Activated CD8-positive, alpha-beta memory T cell treated with anti-CD3 and anti-CD28 coated beads, Interleukin-2, amount 50 U/mL, for 1 hour (primary cell): ENCODE measurements at regions not wholly inside any gene's neighbourhood (a gene's known extent, or its start where the extent isn't known, plus 50 kb on each side); places are given as distances from the start of the nearest gene placed in this dataset.
"Not testable (repeated sequence)": the region's sequence is repeated elsewhere in the genome, so short reads cannot be mapped to it uniquely, and the experiment has no call there.

ENCODE experiments used
- DNase-seq: peaks from one replicate; pipeline ENCODE4 v3.0.0-alpha.2; 2020; ENCODE audit errors: extremely low read depth

DNA sequence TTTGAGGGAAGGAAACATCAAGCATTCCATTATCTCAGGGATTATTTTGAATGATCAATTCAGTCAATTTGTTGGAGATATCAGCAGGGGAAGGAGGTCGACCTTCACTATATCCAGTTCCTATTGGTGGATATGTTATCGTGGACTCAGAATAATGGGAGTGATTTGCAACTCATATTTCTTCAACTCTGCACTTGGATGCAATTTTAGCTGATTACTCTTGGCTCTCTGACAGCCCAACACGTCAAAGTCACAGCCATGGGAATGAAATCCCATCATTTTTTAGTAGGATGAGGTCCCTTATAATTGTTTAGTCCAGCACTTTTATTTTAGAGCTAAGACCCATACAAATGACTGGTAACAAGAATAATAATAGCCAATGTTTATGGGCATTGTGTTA lies 371.8 kb upstream of the RPS23 start:
- DNase-seq, result no peak

DNA sequence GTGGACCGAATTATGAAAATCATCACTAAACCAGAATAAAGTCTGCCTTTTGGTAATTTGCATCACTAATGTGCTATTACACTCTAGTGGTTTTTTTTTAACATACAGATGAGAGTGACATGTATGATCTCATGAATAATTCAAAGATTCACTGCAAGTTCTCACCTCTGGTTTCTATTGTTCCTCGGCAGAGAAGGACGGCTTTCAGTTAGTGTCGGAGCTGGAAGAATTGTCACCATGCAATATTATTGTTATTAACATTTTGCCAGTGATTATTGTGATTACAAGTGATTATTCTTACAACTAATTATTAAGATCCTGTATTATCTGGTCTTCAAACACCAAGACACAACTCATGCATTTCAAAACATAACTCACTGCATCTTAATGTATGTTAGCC lies 366.6 kb upstream of the RPS23 start:
- DNase-seq, result no peak

DNA sequence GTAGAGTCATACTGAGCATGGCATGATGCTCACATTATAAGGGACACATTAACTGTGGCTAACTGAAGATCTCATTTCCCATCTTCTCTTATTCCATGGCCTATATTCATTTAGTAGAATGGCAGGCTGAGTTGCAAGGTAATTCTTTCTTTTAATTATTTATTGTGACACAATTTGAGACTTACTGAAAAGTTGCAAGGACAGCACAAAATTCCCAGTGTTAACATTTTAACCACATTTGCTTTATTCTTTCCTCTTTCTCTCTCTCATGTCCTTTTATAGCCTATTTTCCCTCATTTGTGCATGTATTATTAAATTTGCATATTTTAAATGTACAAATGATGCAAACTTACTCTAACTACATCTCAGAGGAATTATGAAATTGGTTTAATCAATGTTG lies 366.1 kb upstream of the RPS23 start:
- no peak for DNase-seq

DNA sequence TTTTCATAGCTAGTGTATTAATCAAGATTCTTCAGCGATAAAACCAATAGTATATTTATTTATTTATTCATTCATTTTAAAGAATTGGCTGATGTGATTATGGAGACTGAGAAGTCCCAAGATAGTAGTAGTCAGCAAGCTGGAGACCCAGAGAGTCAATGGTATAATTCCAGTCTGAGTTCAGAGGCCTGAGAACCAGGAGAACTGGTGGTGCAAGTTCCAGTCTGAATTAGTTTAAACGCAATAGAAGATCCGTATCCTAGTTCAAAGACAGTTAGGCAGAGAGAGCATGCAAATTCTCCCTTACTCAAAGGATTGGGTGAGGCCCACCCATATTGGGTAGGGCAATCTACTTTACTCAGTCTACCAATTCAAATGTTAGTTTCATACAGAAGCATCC lies 364.2 kb upstream of the RPS23 start:
- DNase-seq, result no peak

DNA sequence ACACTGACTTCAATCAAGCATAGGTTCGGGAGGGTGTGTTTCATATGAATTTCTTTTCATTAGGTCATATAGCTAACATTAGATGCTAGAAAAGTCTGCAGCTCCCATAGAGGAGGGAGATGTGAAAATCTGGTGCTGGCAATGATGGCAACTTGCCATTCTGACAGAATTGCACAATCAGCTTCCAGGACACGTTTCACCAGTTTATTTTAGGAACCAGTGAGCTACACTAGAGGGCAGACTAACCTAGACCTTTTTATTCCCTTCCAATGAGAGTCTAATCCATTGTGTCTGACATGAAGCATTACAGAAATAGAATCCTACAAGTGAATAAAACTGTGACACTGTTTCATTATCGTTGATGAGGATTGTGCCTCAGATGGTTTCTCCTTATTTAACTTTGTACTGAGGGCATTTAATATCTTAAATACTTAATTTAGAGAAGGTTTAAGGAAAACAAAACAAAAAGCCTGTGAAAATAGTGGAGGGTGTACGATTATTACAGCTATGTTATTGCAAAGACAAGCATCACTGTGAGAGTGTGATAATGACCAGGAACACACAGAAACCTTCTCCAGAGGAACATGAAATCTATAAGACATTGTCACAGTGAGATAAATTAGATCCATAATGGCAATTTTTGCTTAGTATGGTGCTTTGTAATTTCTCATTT lies 363.3 kb upstream of the RPS23 start:
- no peak for DNase-seq

DNA sequence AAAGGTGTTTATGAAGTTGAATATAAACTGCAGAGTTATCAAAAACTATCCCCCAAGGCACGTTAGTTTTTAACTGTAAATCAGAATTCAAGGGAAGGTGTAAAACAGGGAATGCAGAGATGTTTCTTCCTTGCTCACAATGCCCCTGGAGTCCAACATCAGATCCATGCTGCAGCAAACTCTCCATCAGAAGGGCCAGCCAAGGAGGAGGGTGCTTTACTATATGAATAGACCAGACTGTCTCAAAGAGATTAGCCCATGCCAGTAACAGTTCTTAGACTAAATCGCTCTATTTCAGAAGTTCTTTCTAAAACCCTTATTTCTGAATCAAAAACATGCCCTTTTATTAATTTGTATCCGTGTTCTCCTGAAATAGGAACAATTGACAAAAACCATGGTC lies 362.8 kb upstream of the RPS23 start:
- DNase-seq, result no peak

DNA sequence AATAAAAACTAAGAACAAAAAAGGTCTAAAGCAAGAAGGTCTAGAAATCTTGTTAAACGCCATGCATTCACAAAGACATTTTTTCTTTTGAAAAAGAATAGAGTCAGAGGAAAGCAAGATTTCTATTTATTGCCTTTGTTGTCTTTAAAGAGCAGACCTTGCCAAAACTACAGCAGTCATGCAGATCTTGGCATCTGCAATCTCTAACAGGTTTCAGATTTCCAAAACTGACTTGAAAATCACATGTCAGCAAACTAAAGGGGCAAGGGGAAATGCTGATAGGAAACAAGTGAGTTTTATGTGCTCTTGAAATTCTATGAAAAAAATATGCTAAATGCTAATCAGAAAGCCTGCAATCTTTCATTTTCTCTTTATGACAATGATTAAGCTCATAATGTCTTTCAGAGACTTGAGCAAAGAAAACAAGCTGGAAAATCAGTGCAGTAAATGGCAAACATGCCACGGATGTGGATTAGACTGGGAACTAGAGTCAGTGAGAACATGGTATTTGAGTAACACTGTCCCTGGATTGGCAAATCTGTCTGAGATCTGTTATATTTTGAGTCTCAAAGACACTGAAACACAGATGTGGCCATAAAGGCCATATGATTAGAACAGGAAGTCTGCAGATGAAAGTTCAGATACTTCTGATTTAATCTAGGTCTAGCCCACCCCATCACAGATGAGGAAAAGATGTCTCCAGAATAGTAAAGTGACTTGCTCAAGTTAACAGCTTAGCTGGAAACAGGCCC lies 361.4 kb upstream of the RPS23 start:
- no peak for DNase-seq

DNA sequence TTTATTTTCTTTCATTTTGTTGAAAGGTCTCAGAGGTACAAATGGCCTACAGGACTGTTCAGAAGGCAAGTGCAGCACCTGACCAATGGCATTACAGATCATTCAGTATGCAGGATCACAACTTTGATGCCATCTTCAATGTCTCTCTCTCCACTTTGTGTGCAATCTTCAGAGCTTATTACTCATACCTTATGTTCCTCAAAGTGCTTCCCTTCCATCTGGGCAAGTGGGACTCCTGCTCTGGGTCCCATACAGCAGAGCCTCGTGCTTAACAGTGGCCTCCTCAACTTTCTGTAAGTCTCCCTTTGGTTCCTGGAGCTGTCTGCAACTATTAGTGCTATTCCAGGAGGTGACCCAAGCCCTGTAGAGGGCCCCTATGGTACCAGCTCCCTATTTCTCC lies 358.4 kb upstream of the RPS23 start:
- DNase-seq, result no peak

DNA sequence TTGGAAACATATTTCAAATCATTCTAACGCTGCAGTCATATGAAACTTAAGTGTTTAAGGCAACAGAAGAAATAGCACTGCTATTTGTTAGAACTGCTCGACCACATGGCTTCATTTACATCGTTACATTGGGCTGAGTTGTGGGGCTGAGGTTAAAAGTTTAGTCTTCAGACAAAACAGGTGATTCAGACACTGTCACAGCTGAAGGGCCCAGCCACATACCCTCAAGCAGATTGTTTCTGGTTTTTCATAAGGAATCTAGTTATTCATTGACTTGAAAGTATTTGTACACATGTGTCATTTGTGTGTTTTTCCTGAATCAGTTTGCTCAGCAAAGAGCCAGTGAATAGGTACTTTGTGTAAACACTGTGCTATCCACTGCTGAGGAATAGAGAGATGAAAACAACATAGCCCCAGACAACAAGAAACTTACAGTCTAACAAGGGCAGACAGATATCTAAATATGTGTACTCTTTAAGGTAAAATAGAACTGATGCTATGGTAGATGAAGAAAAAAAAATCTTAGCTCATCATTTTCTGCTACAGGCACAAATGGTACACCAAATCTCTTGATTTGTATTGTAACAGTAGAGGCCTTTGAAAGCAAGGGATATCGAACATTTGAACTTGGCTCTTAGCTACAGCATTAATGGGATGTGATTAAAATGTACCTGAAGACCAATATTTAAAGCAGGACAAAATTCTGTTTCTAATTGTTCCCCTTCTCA lies 357.6 kb upstream of the RPS23 start:
- DNase-seq, result no peak

DNA sequence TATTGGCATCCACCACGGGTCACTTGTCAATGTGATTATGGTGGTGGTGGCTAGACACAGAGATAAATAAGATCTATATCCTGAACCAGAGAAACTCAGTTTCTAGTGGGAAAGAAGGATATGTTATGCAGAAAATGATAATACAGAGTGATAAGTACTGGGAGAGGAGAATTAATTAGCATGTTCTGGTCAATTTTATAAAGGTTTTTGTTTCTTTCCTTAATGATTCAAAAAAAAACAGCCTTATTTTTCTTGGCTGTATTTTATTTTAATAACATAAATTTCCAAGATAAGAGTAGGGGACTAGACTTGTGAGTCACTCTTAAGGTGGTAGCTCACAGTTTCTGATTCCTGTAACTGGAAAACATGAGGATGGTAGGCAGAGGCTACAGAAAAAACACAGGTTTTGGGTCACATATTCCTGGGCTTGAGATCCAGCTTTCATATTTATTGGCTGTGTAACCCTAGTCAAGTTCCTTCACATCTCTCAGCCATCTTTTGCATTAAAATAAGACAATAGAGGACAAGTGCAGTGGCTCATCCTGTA lies 350.3 kb upstream of the RPS23 start:
- no peak for DNase-seq

DNA sequence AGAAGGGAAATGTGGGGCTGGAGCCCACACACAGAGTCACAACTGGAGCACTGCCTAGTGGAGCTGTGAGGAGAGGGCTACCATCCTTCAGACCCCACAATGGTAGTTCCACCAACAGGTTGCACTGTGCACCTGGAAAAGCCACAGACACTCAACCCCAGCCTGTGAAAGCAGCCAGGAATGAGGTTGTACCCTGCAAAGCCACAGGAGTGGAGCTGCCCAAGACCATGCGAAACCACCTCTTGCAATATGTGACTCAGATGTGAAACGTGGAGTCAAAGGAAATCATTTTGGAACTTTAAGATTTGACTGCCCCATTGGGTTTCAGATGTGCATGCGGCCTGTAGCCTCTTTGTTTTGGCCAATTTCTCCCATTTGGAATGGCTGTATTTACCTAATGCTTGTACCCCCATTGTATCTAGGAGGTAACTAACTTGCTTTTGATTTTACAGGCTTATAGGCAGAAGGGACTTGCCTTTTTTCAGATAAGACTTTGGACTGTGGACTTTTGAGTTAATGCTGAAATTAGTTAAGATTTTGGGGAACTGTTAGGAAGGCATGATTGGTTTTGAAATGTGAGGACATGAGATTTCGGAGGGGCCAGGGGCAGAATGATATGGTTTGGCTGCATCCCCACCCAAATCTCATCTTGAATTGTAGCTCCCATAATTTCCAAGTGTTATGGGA lies 348.9 kb upstream of the RPS23 start:
- DNase-seq, result not testable (repeated sequence)

DNA sequence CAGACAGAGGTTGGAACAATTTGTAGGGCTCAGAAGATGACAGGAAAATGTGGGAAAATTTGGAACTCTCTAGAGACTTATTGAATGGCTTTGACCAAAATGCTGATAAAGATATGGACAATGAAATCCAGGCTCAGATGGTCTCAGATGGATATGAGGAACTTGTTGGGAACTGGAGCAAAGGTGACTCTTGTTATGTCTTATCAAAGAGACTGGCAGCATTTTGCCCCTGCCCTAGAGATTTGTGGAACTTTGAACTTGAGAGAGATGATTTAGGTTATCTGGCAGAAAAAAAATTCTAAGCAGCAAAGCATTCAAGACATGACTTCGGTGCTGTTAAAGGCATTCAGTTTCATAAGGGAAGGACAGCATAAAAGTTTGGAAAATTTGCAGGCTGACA lies 347.9 kb upstream of the RPS23 start:
- not testable (repeated sequence) for DNase-seq

DNA sequence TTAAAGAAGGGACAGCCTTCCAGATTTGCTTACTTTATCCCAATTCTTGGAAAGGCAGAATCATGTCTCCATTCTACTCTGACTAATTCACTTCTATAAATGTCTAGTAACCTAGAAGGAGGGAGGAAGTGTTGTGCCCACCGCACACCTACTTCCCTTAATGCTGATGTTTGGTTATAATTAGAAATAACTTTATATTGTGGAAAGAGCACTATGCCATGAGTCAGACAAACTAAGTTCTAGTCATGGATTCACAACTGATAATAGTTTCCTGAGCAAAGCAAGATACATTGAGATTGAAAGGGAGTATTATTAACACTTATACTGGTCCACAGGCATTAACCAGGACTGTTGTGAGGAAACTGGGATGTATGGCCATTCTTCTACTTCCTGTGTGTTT lies 345.9 kb upstream of the RPS23 start:
- DNase-seq, result no peak

DNA sequence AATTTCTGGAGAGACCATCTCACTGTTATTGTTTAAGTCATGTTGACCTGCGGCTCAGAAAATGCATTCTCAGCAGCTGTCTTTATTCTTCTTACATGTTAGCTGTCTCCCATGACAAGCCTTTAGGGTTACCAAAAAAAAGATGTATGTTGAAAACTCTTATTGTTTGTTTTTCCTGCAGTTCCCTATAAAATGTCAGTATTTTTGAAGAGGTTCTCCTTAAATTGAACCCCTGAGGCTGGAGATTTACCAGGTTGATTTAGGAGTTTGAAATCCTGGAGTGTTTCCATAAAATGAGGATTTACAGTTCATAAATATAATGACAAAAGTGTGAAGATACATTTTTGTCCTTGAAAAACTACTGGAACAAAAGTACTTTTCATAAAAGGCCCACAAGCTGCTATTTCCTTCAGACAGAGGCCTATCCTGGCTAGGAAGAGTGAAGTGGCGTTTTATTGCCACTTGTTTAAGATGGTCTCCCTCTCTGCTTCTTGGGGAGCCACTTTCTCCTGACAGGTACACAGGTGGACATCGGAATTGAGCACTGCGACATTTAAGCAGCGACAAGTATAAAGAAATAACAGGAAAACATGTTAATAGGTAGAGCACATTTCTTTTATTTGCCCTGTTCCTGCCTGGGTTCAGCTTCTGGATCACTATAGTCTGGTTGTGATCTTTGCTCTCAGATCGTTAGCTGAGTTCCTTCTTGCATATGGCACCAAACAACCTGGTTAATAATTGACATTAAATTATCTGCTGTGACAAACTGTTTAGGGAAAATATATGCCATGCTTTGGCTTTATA lies 344.8 kb upstream of the RPS23 start:
- no peak for DNase-seq

DNA sequence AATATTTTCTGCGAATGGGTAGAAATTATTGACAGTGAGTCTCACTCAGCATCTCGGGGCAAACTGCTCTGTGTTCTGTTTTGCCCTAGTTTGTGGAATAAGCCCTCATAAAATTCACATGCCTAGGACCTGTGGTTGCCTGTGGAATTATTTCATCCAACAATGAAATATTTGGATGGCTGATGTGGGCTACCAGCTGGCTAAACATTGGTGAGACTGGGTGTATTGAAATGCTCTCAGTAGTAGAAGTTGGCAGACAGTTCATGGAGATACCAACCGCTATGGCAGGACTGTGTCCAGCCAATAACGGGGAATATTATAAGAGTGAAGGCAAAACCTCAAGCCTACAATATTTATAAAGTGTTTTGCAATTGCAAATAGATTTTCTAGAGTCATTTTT lies 344.1 kb upstream of the RPS23 start:
- no peak for DNase-seq

DNA sequence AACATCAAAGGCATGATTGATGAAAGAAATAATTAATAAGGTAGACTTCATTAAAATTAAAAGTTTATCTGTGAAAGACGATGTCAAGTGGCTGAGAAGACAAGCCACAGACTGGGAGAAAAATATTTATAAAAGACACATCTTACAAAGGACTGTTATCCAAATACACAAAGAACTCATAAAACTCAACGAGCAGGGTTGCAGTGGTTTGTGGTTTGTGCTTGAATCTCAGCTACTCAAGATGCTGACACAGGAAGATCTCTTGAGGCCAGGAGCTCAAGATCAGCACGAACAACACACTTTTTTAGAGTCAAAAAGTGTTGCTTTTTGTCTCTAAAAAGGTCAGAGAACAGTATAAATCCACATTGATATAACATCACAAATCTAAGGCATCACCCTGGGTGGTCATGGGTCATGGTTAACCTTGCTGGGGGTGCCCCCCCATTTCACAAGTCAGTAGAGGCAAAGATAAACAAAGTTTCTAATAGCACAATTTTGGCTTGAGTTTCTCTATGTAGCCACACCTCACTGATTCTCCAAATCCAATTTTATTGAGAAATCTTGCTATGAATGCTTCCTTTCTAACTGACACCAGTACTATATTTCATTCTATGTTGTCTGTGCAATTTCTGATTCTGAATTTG lies 342.9 kb upstream of the RPS23 start:
- DNase-seq, result no peak

DNA sequence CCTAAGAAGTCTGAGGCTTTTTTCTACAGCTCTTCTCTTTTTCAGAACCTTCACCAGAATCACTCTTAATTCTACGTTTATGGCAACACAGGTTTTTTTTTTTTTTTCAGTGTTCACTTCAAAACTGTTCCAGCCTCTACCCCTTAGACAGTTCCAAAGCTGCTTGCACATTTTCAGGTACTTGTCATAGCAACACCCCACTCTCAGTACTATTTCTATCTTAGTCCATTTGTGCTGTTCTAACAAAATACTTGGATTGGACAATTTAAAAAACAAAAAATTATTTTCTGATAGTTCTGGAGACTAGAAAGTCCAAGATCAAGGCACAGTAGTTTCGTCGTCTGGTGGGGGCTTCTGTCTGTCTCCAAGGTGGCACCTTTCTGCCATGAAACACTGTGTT lies 340.9 kb upstream of the RPS23 start:
- DNase-seq, result no peak

DNA sequence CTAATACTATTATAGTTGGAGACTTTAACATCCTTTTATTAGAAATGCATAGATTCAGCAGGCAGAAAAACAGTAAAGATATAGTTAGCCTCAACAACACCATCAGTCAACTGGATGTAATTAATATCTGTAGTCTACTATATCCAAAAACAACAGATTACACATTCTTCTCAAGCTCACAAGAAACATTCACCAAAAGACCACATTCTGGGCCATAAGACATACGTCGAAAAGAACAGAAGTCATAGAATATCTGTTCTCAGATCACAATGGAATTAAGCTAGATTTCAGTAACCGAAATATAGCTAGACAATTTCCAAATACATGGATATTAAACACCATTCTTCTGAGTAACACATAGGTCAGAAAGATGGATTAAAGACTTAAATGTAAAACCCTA lies 336.6 kb upstream of the RPS23 start:
- DNase-seq, result no peak

DNA sequence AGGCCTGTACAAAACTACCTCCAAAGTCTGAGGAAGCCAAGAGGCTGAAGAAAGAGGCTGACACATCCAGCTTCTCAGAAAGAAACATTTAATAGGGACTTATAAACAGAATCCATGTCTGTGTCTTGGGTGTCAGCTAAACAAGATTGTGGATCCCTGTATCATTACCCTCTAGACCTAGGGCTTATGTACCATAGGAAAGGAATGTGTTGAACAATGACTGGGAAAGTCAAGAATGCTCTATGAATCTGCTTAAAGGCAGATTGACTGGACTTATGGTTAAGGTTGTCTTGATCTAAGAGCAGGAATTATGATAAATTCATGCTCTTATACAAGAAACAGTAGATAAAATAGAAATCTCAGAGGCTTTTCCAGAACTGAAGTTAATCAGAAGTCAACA lies 335.7 kb upstream of the RPS23 start:
- no peak for DNase-seq

DNA sequence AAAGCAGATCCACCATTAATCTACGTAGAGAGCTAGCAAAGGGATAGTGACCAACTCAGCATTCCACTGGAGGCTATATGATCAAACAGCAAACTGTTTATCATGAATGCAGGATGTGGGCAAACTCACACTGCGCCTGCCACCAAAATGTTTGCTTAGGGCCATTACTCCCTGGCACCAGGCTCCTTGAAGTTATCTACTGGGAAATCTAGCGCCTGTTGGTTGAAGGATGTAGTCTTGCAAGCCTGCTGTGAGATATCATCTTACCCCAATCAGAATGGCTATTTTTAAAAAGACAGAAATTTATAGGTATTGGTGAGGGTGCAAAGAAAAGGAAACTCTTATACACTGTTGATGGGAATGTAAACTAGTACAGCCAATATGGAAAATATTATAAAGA lies 332.5 kb upstream of the RPS23 start:
- DNase-seq, result no peak

DNA sequence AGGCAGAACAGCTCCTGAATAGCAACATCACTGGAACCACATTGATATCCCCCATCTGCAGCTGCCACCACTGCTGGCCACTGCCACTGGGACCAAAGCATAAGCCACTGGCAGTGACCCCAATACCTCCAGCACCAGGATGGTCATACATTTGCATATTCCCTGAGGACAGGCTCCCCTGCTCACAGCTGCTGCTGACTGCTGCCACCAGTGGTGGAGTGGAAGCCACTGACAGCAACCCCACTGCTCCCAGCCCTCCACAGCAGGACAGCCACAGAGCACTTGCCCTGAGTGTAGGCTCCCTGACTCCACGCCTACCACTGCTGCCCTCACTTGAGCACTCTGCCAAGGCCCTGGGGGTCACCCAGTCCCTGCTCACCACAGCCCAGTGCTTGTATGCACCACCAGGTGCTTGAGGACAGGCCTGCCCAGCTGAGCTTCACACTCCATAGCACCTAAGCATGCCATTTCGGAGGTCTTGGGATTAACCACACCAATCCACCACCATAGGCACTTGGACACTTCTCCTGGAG lies 327.4 kb upstream of the RPS23 start:
- no peak for DNase-seq
